PC-9 (cell line): ENCODE measurements at regions not wholly inside any gene's neighbourhood (a gene's known extent, or its start where the extent isn't known, plus 50 kb on each side); places are given as distances from the start of the nearest gene placed in this dataset.

Source experiments
- BruUV-seq: library from RNA; stranded (reverse); fragments of 400-500 nt; replicated peaks from 2 replicates; lab custom pipeline; 2021; lab: Mats Ljungman, UMichigan
- CTCF ChIA-PET: fragments of 300-600 bp; sonication (Branson Sonifier 250); formaldehyde crosslinking; loops from one replicate; lab custom pipeline; 2022; ENCODE audit warnings: antibody characterized with exemption; lab: Charles Lee
- POLR2A ChIA-PET: fragments of 300-600 bp; sonication (Branson Sonifier 250); formaldehyde crosslinking; loops from one replicate; lab custom pipeline; 2022; ENCODE audit warnings: antibody characterized with exemption; ENCODE audit not compliant: unreplicated experiment; lab: Charles Lee
- DNase-seq, 2 experiments: peaks; one replicate each; pipeline versions ENCODE4 v3.0.0 to v3.0.0-alpha.2; 2015 to 2022; ENCODE audit warnings: mixed read lengths in 1 of 2
- H2AFZ ChIP-seq: fragments of 200-600 bp; sonication (generic); 2 replicates; pipeline ENCODE4 v1.8.1; 2017; ENCODE audit warnings: antibody characterized with exemption
- H3F3A ChIP-seq: fragments of 200-600 bp; sonication (generic); 2 replicates; pipeline ENCODE4 v1.8.1; 2017; ENCODE audit warnings: antibody characterized with exemption, mild to moderate bottlenecking, low read depth; ENCODE audit not compliant: insufficient read depth
- H3K27ac ChIP-seq: fragments of 200-600 bp; sonication (generic); 2 replicates; pipeline ENCODE4 v1.6.1; 2016; ENCODE audit warnings: mixed run types
- H3K27me3 ChIP-seq: fragments of 200-600 bp; sonication (generic); 2 replicates; pipeline ENCODE4 v1.6.1; 2016; ENCODE audit warnings: low read depth, mixed run types; ENCODE audit not compliant: insufficient read depth
- H3K36me3 ChIP-seq: fragments of 200-600 bp; sonication (generic); 2 replicates; pipeline ENCODE4 v1.6.1; 2016; ENCODE audit warnings: low read depth, mixed run types
- H3K4me1 ChIP-seq: fragments of 200-600 bp; sonication (generic); replicated peaks from 2 replicates; pipeline ENCODE4 v1.6.1; 2016; ENCODE audit warnings: mixed run types; ENCODE audit not compliant: insufficient read depth
- H3K4me2 ChIP-seq: fragments of 200-600 bp; sonication (generic); 2 replicates; pipeline ENCODE4 v1.6.1; 2017; ENCODE audit warnings: mixed run types
- H3K4me3 ChIP-seq: fragments of 200-600 bp; sonication (generic); 2 replicates; pipeline ENCODE4 v1.6.1; 2016; ENCODE audit warnings: mixed run types
- H3K79me2 ChIP-seq: fragments of 200-600 bp; sonication (generic); 2 replicates; pipeline ENCODE4 v1.6.1; 2017; ENCODE audit warnings: low read depth, mixed run types
- H3K9me2 ChIP-seq: fragments of 200-600 bp; sonication (generic); 2 replicates; pipeline ENCODE4 v1.8.1; 2017; ENCODE audit warnings: mild to moderate bottlenecking; ENCODE audit not compliant: insufficient read depth
- H3K9me3 ChIP-seq: fragments of 200-600 bp; sonication (generic); 2 replicates; pipeline ENCODE4 v1.8.1; 2016; ENCODE audit warnings: low read depth; ENCODE audit not compliant: insufficient read depth
- H4K20me1 ChIP-seq: fragments of 200-600 bp; sonication (generic); 2 replicates; pipeline ENCODE4 v1.8.1; 2017; ENCODE audit not compliant: insufficient read depth
- EZH2 ChIP-seq: fragments of 200-600 bp; sonication (generic); IDR thresholded peaks from 2 replicates; pipeline ENCODE4 v1.8.0; 2017; ENCODE audit warnings: antibody characterized with exemption, low read depth
- intact Hi-C: fragments of 100-400 bp; cut with micrococcal nuclease; formaldehyde crosslinking; loops from one replicate; pipeline ENCODE4 v1.10.0; 2022; ENCODE audit not compliant: unreplicated experiment
- TF ChIP-seq, protein P1 (sequence below): fragments of 200-600 bp; sonication (generic); conservative IDR thresholded peaks from 2 replicates; pipeline ENCODE4 v1.6.1; 2017; ENCODE audit warnings: mixed run types, antibody characterized with exemption, mild to moderate bottlenecking, moderate library complexity

GRCh38 chr13:104592545-104593250, 1526.5 kb upstream of the SLC10A2 start:
- no peaks in the 10 kb centered on the region for H3F3A ChIP-seq
- no peaks in the 10 kb centered on the region for H3K79me2 ChIP-seq
- DNase-seq, result no peak
- H3K27me3 ChIP-seq, result no peaks in the 10 kb centered on the region
- ChIA-PET CTCF (no interaction called here), POLR2A (no interaction called here)
- no peaks in the 10 kb centered on the region for H3K36me3 ChIP-seq
- no peak overlapping the region for H2AFZ ChIP-seq
- no peaks in the 10 kb centered on the region for H4K20me1 ChIP-seq
- H3K27ac ChIP-seq, result no peak overlapping the region
- intact Hi-C loops, result no loop called here
- H3K4me3 ChIP-seq, result no peak overlapping the region
- BruUV-seq, result no TSS peak
- no peaks in the 10 kb centered on the region for H3K4me1 ChIP-seq
- TF ChIP-seq EZH2, result no peak
- TF ChIP-seq, protein P1, sequence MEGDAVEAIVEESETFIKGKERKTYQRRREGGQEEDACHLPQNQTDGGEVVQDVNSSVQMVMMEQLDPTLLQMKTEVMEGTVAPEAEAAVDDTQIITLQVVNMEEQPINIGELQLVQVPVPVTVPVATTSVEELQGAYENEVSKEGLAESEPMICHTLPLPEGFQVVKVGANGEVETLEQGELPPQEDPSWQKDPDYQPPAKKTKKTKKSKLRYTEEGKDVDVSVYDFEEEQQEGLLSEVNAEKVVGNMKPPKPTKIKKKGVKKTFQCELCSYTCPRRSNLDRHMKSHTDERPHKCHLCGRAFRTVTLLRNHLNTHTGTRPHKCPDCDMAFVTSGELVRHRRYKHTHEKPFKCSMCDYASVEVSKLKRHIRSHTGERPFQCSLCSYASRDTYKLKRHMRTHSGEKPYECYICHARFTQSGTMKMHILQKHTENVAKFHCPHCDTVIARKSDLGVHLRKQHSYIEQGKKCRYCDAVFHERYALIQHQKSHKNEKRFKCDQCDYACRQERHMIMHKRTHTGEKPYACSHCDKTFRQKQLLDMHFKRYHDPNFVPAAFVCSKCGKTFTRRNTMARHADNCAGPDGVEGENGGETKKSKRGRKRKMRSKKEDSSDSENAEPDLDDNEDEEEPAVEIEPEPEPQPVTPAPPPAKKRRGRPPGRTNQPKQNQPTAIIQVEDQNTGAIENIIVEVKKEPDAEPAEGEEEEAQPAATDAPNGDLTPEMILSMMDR, result no peak
- H3K4me2 ChIP-seq, result no peak overlapping the region
- H3K9me3 ChIP-seq, result no peaks in the 10 kb centered on the region
- H3K9me2 ChIP-seq, result no peaks in the 10 kb centered on the region

DNA sequence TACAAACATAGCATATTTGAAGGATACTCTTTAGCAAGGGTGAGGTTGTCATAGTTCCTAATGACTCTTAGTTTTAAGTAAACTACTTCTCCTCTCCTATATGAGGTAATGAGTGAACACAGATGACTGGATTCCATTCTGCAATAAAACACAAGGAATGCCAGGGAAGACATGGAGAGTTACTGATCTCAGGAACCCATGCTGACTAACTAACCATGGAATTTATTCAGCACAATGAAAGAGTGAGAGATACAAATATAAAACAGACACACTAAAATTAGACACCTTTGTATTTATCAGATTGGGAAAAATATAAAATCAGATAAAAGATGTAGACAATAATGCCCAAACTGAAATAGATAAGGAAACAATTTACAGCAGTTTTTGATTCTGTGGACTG, 1525.9 kb upstream of the SLC10A2 start:
- Histone ChIP-seq H3F3A (no peaks in the 10 kb centered on the region), H3K4me3 (no peak overlapping the region), H3K9me3 (no peaks in the 10 kb centered on the region), H3K4me1 (no peaks in the 10 kb centered on the region), H3K9me2 (no peaks in the 10 kb centered on the region), H3K27me3 (no peaks in the 10 kb centered on the region), H2AFZ (no peak overlapping the region), H4K20me1 (no peaks in the 10 kb centered on the region), H3K4me2 (no peak overlapping the region), H3K27ac (no peak overlapping the region), H3K79me2 (no peaks in the 10 kb centered on the region), H3K36me3 (no peaks in the 10 kb centered on the region)
- ChIA-PET POLR2A (no interaction called here), CTCF (no interaction called here)
- DNase-seq, result no peak
- BruUV-seq, result no TSS peak
- intact Hi-C loops, result no loop called here
- TF ChIP-seq, protein P1, result no peak
- TF ChIP-seq EZH2, result no peak

GRCh38 chr13:104586051-104586746, 1520.0 kb upstream of the SLC10A2 start:
- H3K4me2 ChIP-seq, result no peak overlapping the region
- no peaks in the 10 kb centered on the region; the same call in 1 of the 2 replicates for H3K9me2 ChIP-seq
- H4K20me1 ChIP-seq, result no peaks in the 10 kb centered on the region
- H3K4me1 ChIP-seq, result no peaks in the 10 kb centered on the region
- H3K36me3 ChIP-seq, result no peaks in the 10 kb centered on the region
- no peaks in the 10 kb centered on the region for H3F3A ChIP-seq
- DNase-seq, result peak in 1 of 2 experiments; percentile 19
- TF ChIP-seq, protein P1, result no peak
- no peak for TF ChIP-seq EZH2
- H3K4me3 ChIP-seq, result no peak overlapping the region
- no peaks in the 10 kb centered on the region for H3K79me2 ChIP-seq
- ChIA-PET CTCF (interaction anchor here (0.6 kb wide), 1 partner anchor 15 kb away, joined by 3 read pairs; no protein-coding TSS in a partner anchor), POLR2A (no interaction called here)
- intact Hi-C loops, result no loop called here
- H3K27me3 ChIP-seq, result no peaks in the 10 kb centered on the region
- H3K9me3 ChIP-seq, result no peaks in the 10 kb centered on the region
- H3K27ac ChIP-seq, result no peak overlapping the region
- BruUV-seq, result no TSS peak
- peak overlapping the region; percentile 9; the same call in 1 of the 2 replicates for H2AFZ ChIP-seq
